ENCODE measurements at regions not wholly inside any gene's neighbourhood (a gene's known extent, or its start where the extent isn't known, plus 50 kb on each side); places are given as distances from the start of the nearest gene placed in this dataset.
"Not testable (repeated sequence)": the region's sequence is repeated elsewhere in the genome, so short reads cannot be mapped to it uniquely, and the experiment has no call there.

DNA sequence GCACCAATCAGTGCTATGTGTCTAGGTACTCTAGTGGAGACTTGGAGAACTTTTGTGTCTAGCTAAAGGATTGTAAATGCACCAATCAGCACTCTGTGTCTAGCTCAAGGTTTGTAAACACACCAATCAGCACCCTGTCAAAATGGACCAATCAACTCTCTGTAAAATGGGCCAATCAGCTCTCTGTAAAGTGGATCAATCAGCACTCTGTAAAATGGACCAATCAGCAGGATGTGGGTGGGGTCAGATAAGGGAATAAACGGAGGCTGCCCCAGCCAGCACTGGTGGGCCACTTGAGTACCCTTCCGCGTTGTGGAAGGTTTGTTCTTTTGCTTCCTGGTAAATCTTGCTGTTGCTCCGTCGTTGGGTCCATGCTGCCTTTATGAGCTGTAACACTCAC is 135.3 kb upstream of the RFC3 start:
- TF ChIP-seq CTCF (conservative IDR thresholded peaks at IDR 0.05; ENCODE audit: low read depth, low read length); BHLHE40 (IDR thresholded peaks at IDR 0.05; ENCODE audit: low read depth, low read length); CEBPB (IDR thresholded peaks at IDR 0.05; ENCODE audit: low read depth, low read length); FOS (IDR thresholded peaks at IDR 0.05; ENCODE audit: low read depth, low read length); CHD1 (IDR thresholded peaks at IDR 0.05; ENCODE audit: low read depth, low read length); POLR2A (IDR thresholded peaks at IDR 0.05; ENCODE audit: low read depth, low read length); MXI1 (IDR thresholded peaks at IDR 0.05; ENCODE audit: borderline replicate concordance, low read depth, low read length); RFX5 (IDR thresholded peaks at IDR 0.05; ENCODE audit: low read depth, low read length); RAD21 (IDR thresholded peaks at IDR 0.05; ENCODE audit: low read length): not testable (repeated sequence)

Measured in IMR-90 (cell line).